HepG2 (cell line): ENCODE measurements at regions not wholly inside any gene's neighbourhood (a gene's known extent, or its start where the extent isn't known, plus 50 kb on each side); places are given as distances from the start of the nearest gene placed in this dataset.

ENCODE experiments used
- ARNT ChIP-seq: fragments of 450-650 bp; IDR thresholded peaks from 2 replicates; pipeline ENCODE4 v1.6.1; 2017
- BCL6 ChIP-seq: IDR thresholded peaks from 2 replicates; pipeline ENCODE4 v1.6.1; 2016; ENCODE audit warnings: missing genetic modification reagents, missing compliant biosample characterization
- ESRRA ChIP-seq: sonication (generic); formaldehyde crosslinking; IDR thresholded peaks from 2 replicates; pipeline ENCODE4 v1.5.1; 2020; ENCODE audit warnings: mild to moderate bottlenecking, low read depth, missing genetic modification reagents
- HOXA5 ChIP-seq: sonication (generic); formaldehyde crosslinking; IDR thresholded peaks from 2 replicates; pipeline ENCODE4 v1.4.0; 2020; ENCODE audit warnings: missing genetic modification reagents
- IKZF4 ChIP-seq: sonication (generic); formaldehyde crosslinking; IDR thresholded peaks from 2 replicates; pipeline ENCODE4 v1.5.1; 2020; ENCODE audit warnings: borderline replicate concordance, mild to moderate bottlenecking, low read depth, missing genetic modification reagents; ENCODE audit errors: not compliant biosample characterization
- ISX ChIP-seq: sonication (generic); formaldehyde crosslinking; conservative IDR thresholded peaks from 2 replicates; pipeline ENCODE4 v1.5.0; 2020; ENCODE audit warnings: missing genetic modification reagents
- KLF16 ChIP-seq, 2 experiments: sonication (generic) in 1 of 2; formaldehyde crosslinking in 1 of 2; IDR thresholded peaks; 2 replicates each; pipeline versions ENCODE4 v1.6.1 to v1.8.0; 2016 to 2023; ENCODE audit warnings: missing genetic modification reagents in 2 of 2, missing compliant biosample characterization in 1 of 2
- KLF6 ChIP-seq: IDR thresholded peaks from 2 replicates; pipeline ENCODE4 v1.8.0; 2016; ENCODE audit warnings: missing biosample characterization, missing genetic modification reagents
- MED8 ChIP-seq: sonication (generic); formaldehyde crosslinking; IDR thresholded peaks from 2 replicates; pipeline ENCODE4 v1.8.1; 2023; ENCODE audit warnings: mild to moderate bottlenecking, missing genetic modification reagents; ENCODE audit not compliant: insufficient replicate concordance
- MYNN ChIP-seq: sonication (generic); formaldehyde crosslinking; IDR thresholded peaks from 2 replicates; pipeline ENCODE4 v1.4.0; 2020; ENCODE audit warnings: mild to moderate bottlenecking, low read depth, missing genetic modification reagents
- PHF5A ChIP-seq: IDR thresholded peaks from one replicate; pipeline ENCODE4 v1.6.1; 2018; ENCODE audit warnings: low read depth, missing genetic modification reagents; ENCODE audit not compliant: unreplicated experiment
- RBFOX2 ChIP-seq: fragments of 200-400 bp; formaldehyde crosslinking; IDR thresholded peaks from 2 replicates; pipeline ENCODE4 v1.6.1; 2017; ENCODE audit warnings: low read depth, mild to moderate bottlenecking, low read length
- ZBTB20 ChIP-seq: sonication (generic); formaldehyde crosslinking; IDR thresholded peaks from 2 replicates; pipeline ENCODE4 v1.8.1; 2023; ENCODE audit warnings: missing genetic modification reagents, low read depth, mild to moderate bottlenecking, borderline replicate concordance
- ZNF121 ChIP-seq: sonication (generic); formaldehyde crosslinking; IDR thresholded peaks from 2 replicates; pipeline ENCODE4 v1.5.0; 2020; ENCODE audit warnings: mild to moderate bottlenecking, missing genetic modification reagents
- ZNF124 ChIP-seq: sonication (generic); formaldehyde crosslinking; IDR thresholded peaks from 2 replicates; pipeline ENCODE4 v1.4.0; 2020; ENCODE audit warnings: missing genetic modification reagents
- ZNF274 ChIP-seq: sonication (generic); formaldehyde crosslinking; IDR thresholded peaks from 2 replicates; pipeline ENCODE4 v1.5.1; 2020; ENCODE audit warnings: mild to moderate bottlenecking, missing genetic modification reagents
- ZNF329 ChIP-seq: sonication (generic); formaldehyde crosslinking; IDR thresholded peaks from 2 replicates; pipeline ENCODE4 v1.9.0; 2021; ENCODE audit warnings: low read depth, mild to moderate bottlenecking, missing genetic modification reagents
- ZNF432 ChIP-seq: sonication (generic); formaldehyde crosslinking; IDR thresholded peaks from 2 replicates; pipeline ENCODE4 v1.5.0; 2020; ENCODE audit warnings: missing genetic modification reagents, mild to moderate bottlenecking, borderline replicate concordance
- ZNF484 ChIP-seq: sonication (generic); formaldehyde crosslinking; IDR thresholded peaks from 2 replicates; pipeline ENCODE4 v1.5.1; 2020; ENCODE audit warnings: mild to moderate bottlenecking, low read depth, missing genetic modification reagents, borderline replicate concordance
- ZNF749 ChIP-seq: sonication (generic); formaldehyde crosslinking; IDR thresholded peaks from 2 replicates; pipeline ENCODE4 v1.8.0; 2022; ENCODE audit warnings: mild to moderate bottlenecking, missing genetic modification reagents, moderate library complexity, borderline replicate concordance
- ZNF772 ChIP-seq: sonication (generic); formaldehyde crosslinking; IDR thresholded peaks from 2 replicates; pipeline ENCODE4 v1.5.0; 2020; ENCODE audit warnings: mild to moderate bottlenecking, missing genetic modification reagents
- ZNF850 ChIP-seq: sonication (generic); formaldehyde crosslinking; conservative IDR thresholded peaks from 2 replicates; pipeline ENCODE4 v1.9.0; 2021; ENCODE audit warnings: mild to moderate bottlenecking, missing genetic modification reagents
- TF ChIP-seq, protein P1 (sequence below): sonication (generic); formaldehyde crosslinking; IDR thresholded peaks from 2 replicates; pipeline ENCODE4 v1.4.0; 2020; ENCODE audit warnings: missing genetic modification reagents, borderline replicate concordance
- TF ChIP-seq, protein P2 (sequence below), 2 experiments: sonication (generic) in 1 of 2; formaldehyde crosslinking in 1 of 2; IDR thresholded peaks; 2 replicates each; pipeline versions ENCODE4 v1.5.1 to v1.6.1; 2011 to 2020; ENCODE audit warnings: borderline replicate concordance in 1 of 2, low read depth in 1 of 2, low read length in 1 of 2, mild to moderate bottlenecking in 1 of 2, missing genetic modification reagents in 1 of 2, moderate library complexity in 1 of 2
- TF ChIP-seq, protein P3 (sequence below): IDR thresholded peaks from 2 replicates; pipeline ENCODE4 v1.6.1; 2012; ENCODE audit warnings: inconsistent platforms

DNA sequence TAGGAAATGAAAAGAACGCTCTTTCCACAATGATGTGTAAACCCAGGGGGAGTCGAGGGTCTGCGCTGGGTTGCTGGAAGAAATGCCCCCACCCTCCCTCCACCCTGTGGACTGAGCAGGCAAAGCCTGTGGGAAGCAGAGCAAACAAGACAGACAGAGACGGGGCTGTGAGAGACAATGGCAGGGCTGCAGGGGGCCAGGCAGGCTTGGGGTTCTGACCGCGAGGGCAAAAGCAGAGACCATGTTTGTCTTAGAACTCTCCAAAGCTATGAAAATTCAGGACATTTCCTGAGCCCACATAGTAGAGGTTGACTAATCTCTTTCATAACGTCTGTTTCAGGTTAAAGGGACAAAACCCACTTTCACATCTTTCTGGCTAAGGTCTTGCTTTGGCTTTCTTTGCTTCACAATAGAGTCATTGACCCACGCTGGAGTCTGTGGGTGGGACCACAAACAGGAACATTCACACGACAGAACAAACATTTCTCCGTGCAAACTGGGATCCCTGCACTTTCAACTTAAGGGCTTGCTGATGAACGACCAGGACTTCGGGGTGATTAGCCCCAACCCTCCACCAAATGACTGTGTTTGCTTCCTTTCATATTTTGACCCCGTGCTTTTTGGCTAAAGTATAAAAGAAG, 156.0 kb upstream of the TPM1 start (continued):
- TF ChIP-seq, protein P1, sequence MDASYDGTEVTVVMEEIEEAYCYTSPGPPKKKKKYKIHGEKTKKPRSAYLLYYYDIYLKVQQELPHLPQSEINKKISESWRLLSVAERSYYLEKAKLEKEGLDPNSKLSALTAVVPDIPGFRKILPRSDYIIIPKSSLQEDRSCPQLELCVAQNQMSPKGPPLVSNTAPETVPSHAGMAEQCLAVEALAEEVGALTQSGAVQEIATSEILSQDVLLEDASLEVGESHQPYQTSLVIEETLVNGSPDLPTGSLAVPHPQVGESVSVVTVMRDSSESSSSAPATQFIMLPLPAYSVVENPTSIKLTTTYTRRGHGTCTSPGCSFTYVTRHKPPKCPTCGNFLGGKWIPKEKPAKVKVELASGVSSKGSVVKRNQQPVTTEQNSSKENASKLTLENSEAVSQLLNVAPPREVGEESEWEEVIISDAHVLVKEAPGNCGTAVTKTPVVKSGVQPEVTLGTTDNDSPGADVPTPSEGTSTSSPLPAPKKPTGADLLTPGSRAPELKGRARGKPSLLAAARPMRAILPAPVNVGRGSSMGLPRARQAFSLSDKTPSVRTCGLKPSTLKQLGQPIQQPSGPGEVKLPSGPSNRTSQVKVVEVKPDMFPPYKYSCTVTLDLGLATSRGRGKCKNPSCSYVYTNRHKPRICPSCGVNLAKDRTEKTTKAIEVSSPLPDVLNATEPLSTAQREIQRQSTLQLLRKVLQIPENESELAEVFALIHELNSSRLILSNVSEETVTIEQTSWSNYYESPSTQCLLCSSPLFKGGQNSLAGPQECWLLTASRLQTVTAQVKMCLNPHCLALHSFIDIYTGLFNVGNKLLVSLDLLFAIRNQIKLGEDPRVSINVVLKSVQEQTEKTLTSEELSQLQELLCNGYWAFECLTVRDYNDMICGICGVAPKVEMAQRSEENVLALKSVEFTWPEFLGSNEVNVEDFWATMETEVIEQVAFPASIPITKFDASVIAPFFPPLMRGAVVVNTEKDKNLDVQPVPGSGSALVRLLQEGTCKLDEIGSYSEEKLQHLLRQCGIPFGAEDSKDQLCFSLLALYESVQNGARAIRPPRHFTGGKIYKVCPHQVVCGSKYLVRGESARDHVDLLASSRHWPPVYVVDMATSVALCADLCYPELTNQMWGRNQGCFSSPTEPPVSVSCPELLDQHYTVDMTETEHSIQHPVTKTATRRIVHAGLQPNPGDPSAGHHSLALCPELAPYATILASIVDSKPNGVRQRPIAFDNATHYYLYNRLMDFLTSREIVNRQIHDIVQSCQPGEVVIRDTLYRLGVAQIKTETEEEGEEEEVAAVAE, result no peak
- TF ChIP-seq ARNT, result no peak
- TF ChIP-seq BCL6 (CRISPR knock-in tag), result peak; percentile 76
- TF ChIP-seq ESRRA (CRISPR knock-in tag), result peak; percentile 57; the same call in 1 of the 2 replicates
- no peak for TF ChIP-seq ZNF121 (CRISPR knock-in tag)
- no peak for TF ChIP-seq HOXA5 (CRISPR knock-in tag)
- no peak for TF ChIP-seq ZNF749
- no peak for TF ChIP-seq ZNF124 (CRISPR knock-in tag)
- TF ChIP-seq KLF6 (CRISPR knock-in tag), result no peak
- TF ChIP-seq, protein P2, sequence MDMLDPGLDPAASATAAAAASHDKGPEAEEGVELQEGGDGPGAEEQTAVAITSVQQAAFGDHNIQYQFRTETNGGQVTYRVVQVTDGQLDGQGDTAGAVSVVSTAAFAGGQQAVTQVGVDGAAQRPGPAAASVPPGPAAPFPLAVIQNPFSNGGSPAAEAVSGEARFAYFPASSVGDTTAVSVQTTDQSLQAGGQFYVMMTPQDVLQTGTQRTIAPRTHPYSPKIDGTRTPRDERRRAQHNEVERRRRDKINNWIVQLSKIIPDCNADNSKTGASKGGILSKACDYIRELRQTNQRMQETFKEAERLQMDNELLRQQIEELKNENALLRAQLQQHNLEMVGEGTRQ (IDR thresholded peaks at IDR 0.05; ENCODE audit: low read depth, low read length), result no peak
- TF ChIP-seq, protein P2 (CRISPR knock-in tag; IDR thresholded peaks at IDR 0.05; ENCODE audit: borderline replicate concordance), result no peak
- no peak for TF ChIP-seq ZNF850 (CRISPR knock-in tag)
- no peak; the same call in 1 of the 2 replicates for TF ChIP-seq ZNF772
- TF ChIP-seq RBFOX2, result no peak; the same call in 1 of the 2 replicates
- no peak for TF ChIP-seq MED8 (CRISPR knock-in tag)
- TF ChIP-seq ZNF274 (CRISPR knock-in tag), result no peak
- peak in 1 of 2 experiments; percentile 44; a peak in 1 of 4 replicates for TF ChIP-seq KLF16 (CRISPR knock-in tag; IDR thresholded peaks at IDR 0.05)
- TF ChIP-seq ZNF329 (CRISPR knock-in tag), result no peak
- TF ChIP-seq PHF5A (CRISPR knock-in tag), result no peak
- TF ChIP-seq, protein P3, sequence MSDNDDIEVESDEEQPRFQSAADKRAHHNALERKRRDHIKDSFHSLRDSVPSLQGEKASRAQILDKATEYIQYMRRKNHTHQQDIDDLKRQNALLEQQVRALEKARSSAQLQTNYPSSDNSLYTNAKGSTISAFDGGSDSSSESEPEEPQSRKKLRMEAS, result peak; percentile 12; the same call in 1 of the 2 replicates
- no peak for TF ChIP-seq ZNF432 (CRISPR knock-in tag)
- TF ChIP-seq ISX (CRISPR knock-in tag), result no peak
- TF ChIP-seq IKZF4 (CRISPR knock-in tag), result no peak
- TF ChIP-seq ZBTB20, result no peak
- no peak for TF ChIP-seq MYNN (CRISPR knock-in tag)
- TF ChIP-seq ZNF484, result no peak
